A549 (cell line): ENCODE measurements at regions not wholly inside any gene's neighbourhood (a gene's known extent, or its start where the extent isn't known, plus 50 kb on each side); places are given as distances from the start of the nearest gene placed in this dataset.

Source experiments
- CHD2 ChIP-seq: fragments of 150-350 bp; IDR thresholded peaks from 2 replicates; pipeline ENCODE4 v1.6.1; 2014; ENCODE audit warnings: low read length; ENCODE audit not compliant: partially characterized antibody
- TF ChIP-seq, protein P1 (sequence below): IDR thresholded peaks from 2 replicates; pipeline ENCODE4 v1.6.1; 2012

- TF ChIP-seq CHD2, result no peak
- TF ChIP-seq, protein P1, sequence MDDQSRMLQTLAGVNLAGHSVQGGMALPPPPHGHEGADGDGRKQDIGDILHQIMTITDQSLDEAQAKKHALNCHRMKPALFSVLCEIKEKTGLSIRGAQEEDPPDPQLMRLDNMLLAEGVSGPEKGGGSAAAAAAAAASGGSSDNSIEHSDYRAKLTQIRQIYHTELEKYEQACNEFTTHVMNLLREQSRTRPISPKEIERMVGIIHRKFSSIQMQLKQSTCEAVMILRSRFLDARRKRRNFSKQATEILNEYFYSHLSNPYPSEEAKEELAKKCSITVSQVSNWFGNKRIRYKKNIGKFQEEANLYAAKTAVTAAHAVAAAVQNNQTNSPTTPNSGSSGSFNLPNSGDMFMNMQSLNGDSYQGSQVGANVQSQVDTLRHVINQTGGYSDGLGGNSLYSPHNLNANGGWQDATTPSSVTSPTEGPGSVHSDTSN, result no peak
Observed at GRCh38 chr5:174409971-174410370, 314.4 kb upstream of the MSX2 start.
